Naive thymus-derived CD8-positive, alpha-beta T cell (primary cell): ENCODE measurements at regions not wholly inside any gene's neighbourhood (a gene's known extent, or its start where the extent isn't known, plus 50 kb on each side); places are given as distances from the start of the nearest gene placed in this dataset.
A peak's percentile ranks its signal among the peaks of the same experiment; 100 is the strongest.
"Not testable (repeated sequence)": the region's sequence is repeated elsewhere in the genome, so short reads cannot be mapped to it uniquely, and the experiment has no call there.

Experiments
- ATAC-seq, 2 donors: fragments of 150-1000 bp; cut with Tn5 transposase in 1 of 2; sonication (Bioruptor Pico), chemical (Tn5 transposase) in 1 of 2; 1 replicate in 1 of 2; 2 replicates in 1 of 2; pipeline ENCODE4 v1.10.0; 2021; ENCODE audit warnings: mild to moderate bottlenecking in 2 of 2, moderate library complexity in 2 of 2
- POLR2A ChIA-PET: fragments of 350-600 bp; sonication (Branson Sonifier 250); formaldehyde crosslinking; loops from one replicate; lab custom pipeline; 2021; ENCODE audit warnings: antibody characterized with exemption; lab: Charles Lee
- DNase-seq, 10 donors: peaks; one replicate each; pipeline versions ENCODE4 v3.0.0 to v3.0.0-alpha.2; 2020 to 2022
- H3K27ac Mint-ChIP-seq, 10 donors: one replicate each; pipeline ENCODE4 v1.8.0; 2020 to 2022; ENCODE audit warnings: mild to moderate bottlenecking in 10 of 10, mixed read lengths in 10 of 10, moderate library complexity in 4 of 10, inconsistent platforms in 1 of 10
- H3K27me3 Mint-ChIP-seq, 5 donors: one replicate each; pipeline ENCODE4 v1.8.0; 2021 to 2022; ENCODE audit warnings: mixed read lengths in 5 of 5
- H3K36me3 Mint-ChIP-seq, 3 donors: one replicate each; pipeline ENCODE4 v1.8.0; 2020 to 2022; ENCODE audit warnings: mixed read lengths in 3 of 3, mild to moderate bottlenecking in 2 of 3, inconsistent platforms in 1 of 3
- H3K4me1 Mint-ChIP-seq, 4 donors: one replicate each; pipeline ENCODE4 v1.8.0; 2021 to 2022; ENCODE audit warnings: mixed read lengths in 4 of 4
- H3K4me3 Mint-ChIP-seq, 10 donors: one replicate each; pipeline ENCODE4 v1.8.0; 2020 to 2022; ENCODE audit warnings: mild to moderate bottlenecking in 10 of 10, mixed read lengths in 10 of 10, moderate library complexity in 6 of 10, inconsistent platforms in 1 of 10
- H3K9me3 Mint-ChIP-seq, 9 donors: one replicate each; pipeline ENCODE4 v1.8.0; 2020 to 2022; ENCODE audit warnings: mixed read lengths in 9 of 9, mild to moderate bottlenecking in 3 of 9, inconsistent platforms in 1 of 9, moderate library complexity in 1 of 9

- POLR2A ChIA-PET = interaction anchor here (0.7 kb wide), 1 partner anchor 224 kb away, joined by 4 read pairs; no protein-coding TSS in a partner anchor
- DNase-seq (no peak), ATAC-seq (no peak)
- Mint-ChIP-seq H3K27me3 (no peaks in the 10 kb centered on the region), H3K36me3 (peaks cover 12 to 60% (median 48%) of the 10 kb centered on the region in 3 donors), H3K9me3 (peaks cover 0 to 14% (median 7%) of the 10 kb centered on the region in 9 donors), H3K4me3 (no peak overlapping the region), H3K4me1 (peaks cover 18 to 30% (median 26%) of the 10 kb centered on the region in 4 donors), H3K27ac (no peak overlapping the region)
These were observed 91.4 kb downstream of the NCOR2 start for GRCh38 chr12:124476011-124476400.

- Mint-ChIP-seq H3K27ac (no peak overlapping the region), H3K4me3 (no peak overlapping the region)
These were observed 92.0 kb downstream of the NCOR2 start for GRCh38 chr12:124475295-124476010.

DNA sequence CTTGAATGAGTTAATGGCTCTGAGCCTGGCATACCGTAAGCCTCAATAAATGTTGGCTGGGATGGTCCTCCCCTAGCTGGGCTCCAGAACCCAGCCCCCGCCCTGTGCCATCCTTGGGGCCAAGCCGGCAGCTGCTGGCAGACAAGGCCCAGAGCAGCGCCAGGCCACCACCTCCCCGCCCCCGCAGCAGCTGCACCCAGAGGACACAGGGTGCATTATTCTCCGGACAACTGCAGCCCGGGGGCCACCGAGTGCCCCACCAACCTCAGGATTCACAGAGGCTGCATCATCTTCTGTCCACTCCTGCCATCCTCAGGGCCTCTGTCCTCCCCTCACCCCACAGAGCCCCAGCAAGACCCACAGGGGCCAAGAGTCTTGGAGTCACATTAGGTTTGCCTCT is 92.7 kb downstream of the NCOR2 start:
- Mint-ChIP-seq H3K27me3 (no peaks in the 10 kb centered on the region), H3K9me3 (peaks cover 0 to 18% (median 7%) of the 10 kb centered on the region in 9 donors), H3K4me3 (no peak overlapping the region), H3K36me3 (peaks cover 17 to 65% (median 57%) of the 10 kb centered on the region in 3 donors), H3K27ac (no peak overlapping the region), H3K4me1 (peaks cover 16 to 23% (median 19%) of the 10 kb centered on the region in 4 donors)
- DNase-seq (no peak), ATAC-seq (no peak)
- POLR2A ChIA-PET = no interaction called here

More at GRCh38 chr12:124475295-124476010, 92.0 kb downstream of the NCOR2 start:
- Mint-ChIP-seq H3K36me3 (peaks cover 13 to 60% (median 50%) of the 10 kb centered on the region in 3 donors), H3K27me3 (no peaks in the 10 kb centered on the region), H3K4me1 (peaks cover 16 to 26% (median 21%) of the 10 kb centered on the region in 4 donors), H3K9me3 (peaks cover 0 to 15% (median 7%) of the 10 kb centered on the region in 9 donors)
- no peak for ATAC-seq
- POLR2A ChIA-PET = no interaction called here
- no peak for DNase-seq

GRCh38 chr12:124472690-124473279 is 94.6 kb downstream of the NCOR2 start:
- Mint-ChIP-seq H3K4me1 (peaks cover 7 to 17% (median 9%) of the 10 kb centered on the region in 4 donors), H3K27me3 (no peaks in the 10 kb centered on the region), H3K27ac (no peak overlapping the region), H3K4me3 (no peak overlapping the region), H3K36me3 (peaks cover 17 to 62% (median 59%) of the 10 kb centered on the region in 3 donors), H3K9me3 (peaks cover 0 to 26% (median 7%) of the 10 kb centered on the region in 9 donors)
- POLR2A ChIA-PET = no interaction called here
- ATAC-seq = no peak
- DNase-seq = no peak

DNA sequence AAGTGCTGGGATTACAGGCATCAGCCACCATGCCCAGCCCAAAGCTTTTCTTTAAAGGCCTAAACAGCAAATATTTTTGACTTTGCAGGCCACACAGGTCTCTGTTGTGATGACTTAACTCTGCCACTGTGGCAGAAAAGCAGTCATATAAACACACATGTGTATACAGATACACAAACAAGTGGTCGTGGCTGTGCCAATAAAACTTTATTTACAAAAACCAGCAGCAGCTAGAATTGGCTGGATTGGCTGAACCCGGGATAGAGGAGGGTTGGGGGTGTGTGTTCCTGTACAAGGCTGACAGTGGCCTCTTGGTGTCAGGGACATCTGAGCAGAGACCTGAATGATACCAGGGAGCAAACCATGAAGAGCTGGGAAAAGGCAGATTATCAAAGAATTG is 95.6 kb downstream of the NCOR2 start:
- DNase-seq (no peak), ATAC-seq (no peak)
- Mint-ChIP-seq H3K9me3 (peaks cover 0 to 26% (median 7%) of the 10 kb centered on the region in 9 donors), H3K36me3 (peaks cover 17 to 53% (median 51%) of the 10 kb centered on the region in 3 donors), H3K4me1 (peaks cover 8 to 17% (median 11%) of the 10 kb centered on the region in 4 donors), H3K4me3 (no peak overlapping the region), H3K27me3 (no peaks in the 10 kb centered on the region), H3K27ac (no peak overlapping the region)
- POLR2A ChIA-PET = no interaction called here

- Mint-ChIP-seq H3K27ac (peak overlapping the region in 3 of 10 donors; percentile 40 to 73 (median 55)), H3K9me3 (peaks cover 0 to 26% (median 7%) of the 10 kb centered on the region in 9 donors), H3K36me3 (peaks cover 17 to 46% (median 45%) of the 10 kb centered on the region in 3 donors), H3K4me1 (peaks cover 12 to 27% (median 21%) of the 10 kb centered on the region in 4 donors), H3K4me3 (no peak overlapping the region), H3K27me3 (no peaks in the 10 kb centered on the region)
- DNase-seq (no peak), ATAC-seq (no peak)
- POLR2A ChIA-PET = no interaction called here
These were observed 96.6 kb downstream of the NCOR2 start for GRCh38 chr12:124470806-124471205.

DNA sequence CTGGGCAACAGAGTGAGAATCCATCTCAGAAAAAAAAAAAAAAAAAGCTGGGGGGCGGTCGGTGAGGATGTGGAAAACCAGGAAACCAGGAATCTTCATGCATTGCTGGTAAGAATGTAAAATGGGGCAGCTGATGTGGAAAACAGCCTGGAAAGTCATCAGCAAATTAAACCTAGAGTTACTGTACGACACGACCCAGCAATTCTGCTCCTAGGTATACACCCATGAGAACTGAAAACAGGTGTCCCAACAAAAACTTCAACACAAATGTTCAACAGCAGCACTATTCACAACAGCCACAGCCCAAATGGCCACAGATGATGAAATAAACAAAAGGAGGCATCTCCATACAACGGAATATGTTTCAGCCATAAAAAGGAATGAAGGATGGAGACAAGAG is 97.3 kb downstream of the NCOR2 start:
- no peak for ATAC-seq
- H3K27ac Mint-ChIP-seq = peak overlapping the region in 4 of 10 donors; percentile 2 to 62 (median 40)

GRCh38 chr12:124469193-124469888 is 98.1 kb downstream of the NCOR2 start:
- no peak for ATAC-seq

More for the DNA sequence above, 97.3 kb downstream of the NCOR2 start:
- Mint-ChIP-seq H3K9me3 (peaks cover 0 to 26% (median 7%) of the 10 kb centered on the region in 9 donors), H3K36me3 (peaks cover 17 to 45% (median 43%) of the 10 kb centered on the region in 3 donors), H3K4me1 (peaks cover 12 to 30% (median 28%) of the 10 kb centered on the region in 4 donors), H3K4me3 (no peak overlapping the region), H3K27me3 (no peaks in the 10 kb centered on the region)
- POLR2A ChIA-PET = no interaction called here
- no peak for DNase-seq

DNA sequence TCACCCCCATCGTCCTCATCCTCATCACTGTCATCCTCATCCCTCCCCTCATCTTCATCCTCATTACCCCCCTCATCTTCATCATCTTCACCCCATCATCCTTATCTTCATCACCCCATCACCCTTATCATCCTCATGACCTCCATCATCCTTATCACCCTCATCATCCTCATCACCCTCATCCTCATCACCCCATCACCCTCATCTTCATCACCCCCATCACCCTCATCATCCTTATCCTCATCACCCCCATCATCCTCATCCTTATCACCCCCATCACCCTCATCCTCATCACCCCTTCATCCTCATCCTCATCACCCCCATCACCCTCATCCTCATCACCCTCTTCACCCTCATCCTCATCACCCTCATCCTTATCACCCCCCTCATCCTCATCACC is 99.9 kb downstream of the NCOR2 start:
- Mint-ChIP-seq H3K4me1 (peaks cover 17 to 47% (median 43%) of the 10 kb centered on the region in 4 donors), H3K27ac (peak overlapping the region in 4 of 10 donors; percentile 25 to 60 (median 42))

More at GRCh38 chr12:124469193-124469888, 98.1 kb downstream of the NCOR2 start:
- Mint-ChIP-seq H3K4me1 (peaks cover 15 to 37% (median 35%) of the 10 kb centered on the region in 4 donors), H3K4me3 (no peak overlapping the region), H3K36me3 (peaks cover 16 to 51% (median 41%) of the 10 kb centered on the region in 3 donors), H3K27me3 (no peaks in the 10 kb centered on the region), H3K9me3 (peaks cover 0 to 24% (median 7%) of the 10 kb centered on the region in 9 donors), H3K27ac (peak overlapping the region in 7 of 10 donors; percentile 56 to 84 (median 72))
- peak in 1 of 10 donors; percentile 18 for DNase-seq
- POLR2A ChIA-PET = no interaction called here

DNA sequence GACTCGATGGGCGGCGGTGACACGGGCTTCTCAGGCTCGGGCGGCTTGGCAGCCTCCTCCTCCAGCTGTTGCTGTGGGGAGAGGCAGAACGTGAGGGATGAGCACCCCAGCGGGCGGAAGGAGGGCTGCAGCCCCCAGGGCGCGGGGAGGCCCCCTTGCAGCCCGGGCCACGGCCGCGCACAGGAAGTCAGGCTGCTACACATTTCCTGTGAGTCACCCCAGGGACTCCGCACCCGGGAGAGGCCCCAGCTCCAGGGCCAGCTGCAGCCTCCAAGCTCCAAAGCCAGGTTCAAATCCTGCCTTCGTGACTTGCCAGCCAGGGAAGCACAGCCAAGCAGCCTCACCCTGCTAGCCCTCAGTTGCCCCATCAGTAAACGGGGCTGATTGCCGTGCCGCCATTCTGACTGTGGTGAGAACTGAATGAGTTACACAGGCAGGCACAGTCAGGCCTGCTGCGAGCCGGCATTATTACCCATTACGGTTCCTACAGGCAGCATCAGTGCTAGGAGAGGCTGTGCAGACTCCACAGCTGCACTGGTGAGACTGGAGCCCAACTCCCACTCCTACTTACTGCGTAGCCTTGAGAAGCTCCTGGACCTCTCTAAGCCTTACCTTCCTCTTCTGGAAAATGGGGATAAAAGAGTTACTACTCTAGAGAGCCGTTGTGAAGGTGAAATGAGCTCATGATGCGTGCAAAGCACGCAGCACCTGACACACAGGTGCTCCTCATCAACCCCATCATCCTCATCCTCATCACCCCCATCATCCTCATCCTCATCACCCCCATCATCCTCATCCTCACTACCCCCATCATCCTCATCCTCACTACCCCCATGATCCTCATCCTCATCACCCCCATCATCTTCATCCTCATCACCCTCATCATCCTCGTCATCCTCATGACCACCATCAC is 100.9 kb downstream of the NCOR2 start:
- peak; percentile 98 to 99 for ATAC-seq
- peaks cover 17 to 53% (median 47%) of the 10 kb centered on the region in 4 donors for H3K4me1 Mint-ChIP-seq
- POLR2A ChIA-PET = interaction anchor here (1.0 to 3.6 kb wide), 3 partner anchors 10 to 22 kb away, joined by 3 to 17 read pairs (median 16); no protein-coding TSS in a partner anchor
- H3K4me3 Mint-ChIP-seq = peak overlapping the region; percentile 59 to 79 (median 72)
- peaks cover 0 to 12% (median 0%) of the 10 kb centered on the region in 9 donors for H3K9me3 Mint-ChIP-seq
- peak overlapping the region; percentile 66 to 97 (median 88) for H3K27ac Mint-ChIP-seq
- H3K27me3 Mint-ChIP-seq = no peaks in the 10 kb centered on the region
- H3K36me3 Mint-ChIP-seq = peaks cover 5 to 33% (median 16%) of the 10 kb centered on the region in 3 donors
- DNase-seq = peak; percentile 80 to 92 (median 86)

More for the DNA sequence above, 99.9 kb downstream of the NCOR2 start:
- H3K4me3 Mint-ChIP-seq = peak overlapping the region in 2 of 10 donors; percentile 30 to 59
- H3K27me3 Mint-ChIP-seq, POLR2A ChIA-PET, DNase-seq, ATAC-seq: not testable (repeated sequence)
- H3K36me3 Mint-ChIP-seq = peaks cover 5 to 39% (median 25%) of the 10 kb centered on the region in 3 donors
- H3K9me3 Mint-ChIP-seq = peaks cover 0 to 15% (median 0%) of the 10 kb centered on the region in 9 donors

DNA sequence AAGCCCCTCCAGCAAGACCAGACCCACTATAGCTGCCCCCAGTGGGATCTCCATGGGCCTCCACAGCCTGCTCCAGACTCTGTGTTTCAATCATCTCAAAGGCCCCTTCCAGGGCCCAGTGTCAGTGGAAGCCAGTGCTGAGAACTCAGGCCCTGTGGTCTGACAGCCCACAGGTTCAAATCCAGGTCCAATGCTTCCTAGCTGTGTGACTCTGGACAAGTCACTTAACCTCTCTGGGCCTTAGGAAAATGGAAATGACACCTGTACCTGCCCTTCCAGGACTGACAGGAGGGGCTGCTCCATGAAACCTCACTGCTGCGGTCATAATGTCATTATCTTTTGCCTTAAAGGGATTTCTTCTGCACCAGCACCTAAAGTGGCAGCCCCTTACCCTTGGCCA is 101.9 kb downstream of the NCOR2 start:
- peak overlapping the region in 8 of 10 donors; percentile 59 to 79 (median 72) for H3K4me3 Mint-ChIP-seq
- peaks cover 17 to 54% (median 47%) of the 10 kb centered on the region in 4 donors for H3K4me1 Mint-ChIP-seq
- H3K27ac Mint-ChIP-seq = peak overlapping the region in 8 of 10 donors; percentile 41 to 97 (median 86)
- H3K27me3 Mint-ChIP-seq = no peaks in the 10 kb centered on the region
- POLR2A ChIA-PET = interaction anchor here (2.1 to 3.6 kb wide), 2 partner anchors 9 to 12 kb away, joined by 16 to 17 read pairs; no protein-coding TSS in a partner anchor
- ATAC-seq (no peak), DNase-seq (no peak)
- peaks cover 0 to 11% (median 0%) of the 10 kb centered on the region in 9 donors for H3K9me3 Mint-ChIP-seq
- peaks cover 5 to 28% (median 14%) of the 10 kb centered on the region in 3 donors for H3K36me3 Mint-ChIP-seq
